GM21360 (cell line): ENCODE measurements at regions not wholly inside any gene's neighbourhood (a gene's known extent, or its start where the extent isn't known, plus 50 kb on each side); places are given as distances from the start of the nearest gene placed in this dataset.

Source experiments
- ATAC-seq: cut with Tn5 transposase; IDR thresholded peaks from one replicate; pipeline ENCODE4 v1.9.1; 2021; ENCODE audit warnings: mild to moderate bottlenecking, moderate library complexity; ENCODE audit not compliant: unreplicated experiment

- no peak for ATAC-seq
Measured at GRCh38 chr1:4010814-4011605, 110.9 kb upstream of the C1orf174 start.

GRCh38 chr1:4016351-4017130, 116.5 kb upstream of the C1orf174 start:
- no peak for ATAC-seq

- ATAC-seq: no peak
Measured at GRCh38 chr1:4017636-4018365, 117.7 kb upstream of the C1orf174 start.

GRCh38 chr1:4018466-4019146, 118.5 kb upstream of the C1orf174 start:
- ATAC-seq: no peak

- no peak for ATAC-seq
Measured at GRCh38 chr1:4019147-4019521, 119.1 kb upstream of the C1orf174 start.

GRCh38 chr1:4019606-4020331, 119.7 kb upstream of the C1orf174 start:
- ATAC-seq: no peak

GRCh38 chr1:4020449-4020848, 120.4 kb upstream of the C1orf174 start:
- ATAC-seq: no peak

GRCh38 chr1:4021136-4021973, 121.3 kb upstream of the C1orf174 start:
- no peak for ATAC-seq

GRCh38 chr1:4021974-4022268, 121.8 kb upstream of the C1orf174 start:
- no peak for ATAC-seq

- ATAC-seq: no peak
Measured at GRCh38 chr1:4022715-4023114, 122.6 kb upstream of the C1orf174 start.

- ATAC-seq: no peak
Measured at GRCh38 chr1:4023678-4024077, 123.6 kb upstream of the C1orf174 start.

- ATAC-seq: no peak
Measured at GRCh38 chr1:4024811-4025210, 124.7 kb upstream of the C1orf174 start.

GRCh38 chr1:4025752-4026151, 125.7 kb upstream of the C1orf174 start:
- no peak for ATAC-seq

- ATAC-seq: no peak
Measured at GRCh38 chr1:4027008-4027407, 126.9 kb upstream of the C1orf174 start.

- ATAC-seq: peak; percentile 99
Measured at GRCh38 chr1:4027492-4028138, 127.5 kb upstream of the C1orf174 start.

GRCh38 chr1:4028139-4028501, 128.0 kb upstream of the C1orf174 start:
- ATAC-seq: no peak

- ATAC-seq: no peak
Measured at GRCh38 chr1:4029376-4029775, 129.3 kb upstream of the C1orf174 start.

- ATAC-seq: no peak
Measured at GRCh38 chr1:4032571-4032970, 132.5 kb upstream of the C1orf174 start.

- no peak for ATAC-seq
Measured at GRCh38 chr1:4033129-4033676, 133.1 kb upstream of the C1orf174 start.
